PC-3 (cell line): ENCODE measurements at regions not wholly inside any gene's neighbourhood (a gene's known extent, or its start where the extent isn't known, plus 50 kb on each side); places are given as distances from the start of the nearest gene placed in this dataset.

Experiments
- CTCF ChIP-seq: fragments of 300-600 bp; sonication (generic); conservative IDR thresholded peaks from 2 replicates; pipeline ENCODE4 v1.5.1; 2017; ENCODE audit warnings: antibody characterized with exemption, low read depth, mild to moderate bottlenecking, low read length
- EZH2 ChIP-seq: fragments of 300-600 bp; sonication (generic); IDR thresholded peaks from one replicate; pipeline ENCODE4 v1.6.1; 2017; ENCODE audit warnings: antibody characterized with exemption, mild to moderate bottlenecking, low read length; ENCODE audit not compliant: unreplicated experiment

GRCh38 chr4:146029147-146029546 is 90.5 kb upstream of the ZNF827 start:
- TF ChIP-seq CTCF = no peak
- no peak for TF ChIP-seq EZH2
